CD4-positive, alpha-beta T cell treated with Interleukin-15 for 1 hour (primary cell): ENCODE measurements at regions not wholly inside any gene's neighbourhood (a gene's known extent, or its start where the extent isn't known, plus 50 kb on each side); places are given as distances from the start of the nearest gene placed in this dataset.
A peak's percentile ranks its signal among the peaks of the same experiment; 100 is the strongest.

Source experiments
- DNase-seq: peaks from one replicate; pipeline ENCODE4 v3.0.0-alpha.2; 2020

- no peak for DNase-seq
Measured at GRCh38 chr9:105861972-105862371, 167.6 kb downstream of the TMEM38B start.

GRCh38 chr9:105864248-105864898, 170.0 kb downstream of the TMEM38B start:
- no peak for DNase-seq

GRCh38 chr9:105865285-105865684, 170.9 kb downstream of the TMEM38B start:
- no peak for DNase-seq

GRCh38 chr9:105871540-105871939, 177.2 kb downstream of the TMEM38B start:
- DNase-seq, result no peak

- no peak for DNase-seq
Measured at GRCh38 chr9:105873801-105874200, 179.5 kb downstream of the TMEM38B start.

GRCh38 chr9:105877721-105878120, 183.4 kb downstream of the TMEM38B start:
- DNase-seq, result no peak

GRCh38 chr9:105879181-105879580, 184.8 kb downstream of the TMEM38B start:
- DNase-seq, result no peak

- no peak for DNase-seq
Measured at GRCh38 chr9:105880517-105880916, 186.2 kb downstream of the TMEM38B start.

GRCh38 chr9:105881021-105881420, 186.7 kb downstream of the TMEM38B start:
- DNase-seq, result no peak

GRCh38 chr9:105881654-105882349, 187.5 kb downstream of the TMEM38B start:
- peak; percentile 24 for DNase-seq

GRCh38 chr9:105883847-105884246, 189.5 kb downstream of the TMEM38B start:
- DNase-seq, result no peak

GRCh38 chr9:105884416-105884815, 190.1 kb downstream of the TMEM38B start:
- no peak for DNase-seq

GRCh38 chr9:105886136-105886535, 191.8 kb downstream of the TMEM38B start:
- no peak for DNase-seq

GRCh38 chr9:105887679-105888078, 193.3 kb downstream of the TMEM38B start:
- no peak for DNase-seq

GRCh38 chr9:105890046-105890822, 195.9 kb downstream of the TMEM38B start:
- DNase-seq, result no peak

- DNase-seq, result no peak
Measured at GRCh38 chr9:105900123-105900522, 205.8 kb downstream of the TMEM38B start.

GRCh38 chr9:105901514-105902109, 207.3 kb downstream of the TMEM38B start:
- no peak for DNase-seq

- DNase-seq, result no peak
Measured at GRCh38 chr9:105908069-105908468, 213.7 kb downstream of the TMEM38B start.

GRCh38 chr9:105911104-105911911, 217.0 kb downstream of the TMEM38B start:
- DNase-seq, result no peak

GRCh38 chr9:105912157-105912862, 218.0 kb downstream of the TMEM38B start:
- no peak for DNase-seq

GRCh38 chr9:105912863-105913516, 218.6 kb downstream of the TMEM38B start:
- no peak for DNase-seq
